ENCODE measurements at regions not wholly inside any gene's neighbourhood (a gene's known extent, or its start where the extent isn't known, plus 50 kb on each side); places are given as distances from the start of the nearest gene placed in this dataset.

DNA sequence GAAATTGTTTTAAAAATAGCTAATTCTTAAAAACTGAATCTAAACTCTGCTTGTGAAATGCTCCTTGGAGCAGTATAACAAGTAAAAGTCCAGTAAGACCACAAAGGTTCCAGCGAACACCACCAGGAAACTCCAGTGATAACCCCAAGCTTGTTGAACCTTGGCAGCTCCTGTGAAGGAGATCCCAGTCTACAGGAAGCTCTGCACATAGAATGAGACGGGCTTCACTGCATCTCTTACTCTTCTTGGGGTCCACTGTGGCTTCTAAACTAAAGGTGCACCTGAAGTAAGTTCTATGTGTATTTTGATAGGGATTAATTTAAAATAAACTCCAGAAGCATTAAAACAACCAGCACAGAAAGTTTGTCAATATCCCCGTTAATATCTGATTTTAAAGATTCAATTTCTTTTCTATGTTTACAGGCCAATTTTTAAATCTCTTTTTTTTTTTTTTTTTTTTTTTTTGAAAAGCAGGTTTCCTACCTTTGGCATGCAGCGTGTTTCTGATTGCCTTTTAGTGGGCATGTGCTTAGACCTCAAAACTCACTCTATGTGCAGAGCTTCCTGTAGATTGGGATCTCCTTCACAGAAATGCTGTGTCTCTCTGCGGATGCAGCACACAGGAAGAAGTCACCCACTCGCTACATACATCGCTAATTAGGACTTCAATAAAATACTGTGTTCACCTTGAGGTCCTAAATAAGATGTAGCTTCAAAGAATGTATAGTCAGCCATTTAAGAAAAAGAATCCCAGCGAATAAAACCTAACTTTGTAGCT is 508.5 kb downstream of the KLF12 start:
- DNase-seq (ENCODE audit: low read depth in 2 of 2) = no peak

DNA sequence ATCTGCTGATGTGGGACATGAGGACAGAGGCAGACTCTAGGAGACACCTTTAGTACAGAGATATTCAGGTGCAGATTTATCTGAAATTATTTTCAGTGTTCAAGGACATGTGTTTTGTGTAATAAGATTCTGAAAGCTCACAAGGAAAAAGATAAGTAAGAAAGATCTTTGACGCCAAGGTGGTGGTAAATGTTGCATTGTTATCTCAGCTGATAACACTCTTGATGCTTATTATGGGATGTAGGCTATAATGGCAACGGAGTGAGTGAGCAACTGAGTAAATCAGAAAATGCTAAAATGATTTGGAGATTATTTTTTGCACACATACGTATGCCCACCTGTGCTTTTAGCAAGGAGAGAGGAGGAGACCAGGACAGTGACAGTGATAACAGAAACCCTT is 510.9 kb downstream of the KLF12 start:
- DNase-seq (ENCODE audit: low read depth in 2 of 2) = no peak

DNA sequence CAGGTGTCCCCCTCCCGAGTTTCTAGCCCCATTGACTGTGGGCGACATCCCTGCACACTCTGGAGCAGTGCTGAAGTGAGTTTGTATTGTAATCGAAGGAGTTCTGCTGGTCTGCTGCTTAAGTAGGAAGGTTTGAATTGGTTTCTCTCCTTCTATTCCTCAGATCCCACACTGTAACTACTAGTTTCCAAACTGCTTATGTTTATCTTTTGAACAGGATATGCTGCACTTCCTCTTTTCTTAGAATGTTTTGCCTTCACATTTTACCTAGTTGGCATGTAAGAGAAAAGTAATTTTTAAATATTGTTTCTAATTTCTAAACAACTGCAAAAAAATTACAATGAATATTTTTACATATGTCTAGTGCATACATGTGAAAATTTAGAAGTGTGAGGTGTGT is 511.8 kb downstream of the KLF12 start:
- DNase-seq (ENCODE audit: low read depth in 2 of 2) = no peak

DNA sequence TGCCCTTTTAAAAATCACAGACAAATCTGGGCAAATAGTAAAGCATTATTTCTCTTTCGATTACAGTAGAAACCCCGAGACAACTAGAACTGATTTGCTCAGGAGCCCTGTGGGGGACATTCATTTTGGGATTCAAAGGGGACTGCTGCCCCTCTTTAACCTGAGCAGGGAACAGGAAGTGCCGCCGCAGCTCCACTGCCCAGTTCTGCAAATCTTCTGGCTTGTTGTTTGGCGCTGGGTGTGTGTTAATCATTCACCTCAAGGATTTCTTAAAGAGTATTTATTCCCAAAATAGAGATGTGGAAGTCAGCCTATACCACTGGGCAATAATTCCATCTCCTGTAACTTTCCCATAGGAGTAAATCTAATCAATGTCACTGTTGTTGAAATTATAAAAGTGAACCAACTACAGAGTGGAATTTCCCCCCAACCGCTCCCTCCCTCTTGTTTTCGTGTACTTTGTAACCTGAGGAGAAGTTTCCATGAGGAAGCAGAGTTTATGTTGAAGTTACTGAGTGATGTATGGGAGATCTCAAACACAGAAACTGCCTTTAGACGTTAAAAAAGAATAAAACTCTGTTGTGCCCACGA is 515.8 kb downstream of the KLF12 start:
- no peak for DNase-seq (ENCODE audit: low read depth in 2 of 2)

DNA sequence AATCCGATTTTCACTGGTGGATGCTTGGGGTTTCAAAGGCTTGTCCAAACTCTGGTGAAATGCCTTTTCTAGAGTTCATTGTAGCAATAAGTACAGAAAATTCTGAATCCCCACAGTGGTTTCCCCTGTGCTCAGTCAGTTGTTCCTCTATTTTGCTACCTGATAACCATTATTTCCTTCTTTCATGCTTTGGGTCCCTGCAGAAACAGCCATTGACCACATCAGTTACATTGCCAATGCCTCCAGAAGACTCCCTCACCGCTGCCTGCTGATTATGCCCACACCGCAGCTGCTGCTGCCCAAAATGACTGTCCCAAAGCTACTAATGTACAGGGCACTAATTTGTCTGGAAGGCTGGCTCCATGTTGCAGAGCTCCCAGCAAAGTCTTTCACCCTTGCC is 517.3 kb downstream of the KLF12 start:
- no peak for DNase-seq (ENCODE audit: low read depth in 2 of 2)

DNA sequence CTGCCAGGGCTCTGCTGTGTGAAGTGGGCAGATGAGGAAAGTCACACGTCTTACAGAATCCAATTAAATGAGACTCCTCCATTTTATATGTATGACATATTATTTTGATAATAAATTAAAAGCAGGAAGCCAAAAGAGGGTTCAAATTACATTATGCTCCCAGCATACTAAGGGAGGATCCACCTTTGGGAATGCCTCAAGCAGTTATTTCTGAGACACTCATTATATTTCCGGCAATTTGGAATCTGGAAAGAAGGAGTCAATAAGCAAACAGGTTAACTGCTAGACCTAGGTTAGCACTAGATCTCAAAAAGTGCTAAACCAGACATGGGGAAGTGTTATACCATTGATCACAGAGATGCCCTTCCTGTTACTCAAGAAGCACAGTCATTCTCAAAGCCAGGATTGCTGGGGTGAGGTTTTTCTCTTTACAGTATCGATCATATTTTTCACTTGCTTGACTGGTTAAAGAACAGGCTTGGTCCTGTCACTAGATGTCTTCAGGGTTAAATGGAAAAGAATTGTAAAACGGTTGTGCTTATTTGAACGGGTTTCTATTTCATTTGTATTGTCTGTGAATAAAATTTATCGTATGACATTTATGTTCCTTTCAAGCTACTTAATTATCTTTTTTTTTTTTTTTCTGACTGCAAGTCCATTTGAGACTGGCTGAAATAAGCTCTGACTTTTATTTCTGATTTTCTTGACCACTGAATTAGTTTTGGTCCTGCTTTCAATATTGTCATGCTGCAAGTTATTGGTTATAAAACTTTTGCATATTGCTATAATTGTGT is 523.2 kb downstream of the KLF12 start:
- no peak for DNase-seq (ENCODE audit: low read depth in 2 of 2)

DNA sequence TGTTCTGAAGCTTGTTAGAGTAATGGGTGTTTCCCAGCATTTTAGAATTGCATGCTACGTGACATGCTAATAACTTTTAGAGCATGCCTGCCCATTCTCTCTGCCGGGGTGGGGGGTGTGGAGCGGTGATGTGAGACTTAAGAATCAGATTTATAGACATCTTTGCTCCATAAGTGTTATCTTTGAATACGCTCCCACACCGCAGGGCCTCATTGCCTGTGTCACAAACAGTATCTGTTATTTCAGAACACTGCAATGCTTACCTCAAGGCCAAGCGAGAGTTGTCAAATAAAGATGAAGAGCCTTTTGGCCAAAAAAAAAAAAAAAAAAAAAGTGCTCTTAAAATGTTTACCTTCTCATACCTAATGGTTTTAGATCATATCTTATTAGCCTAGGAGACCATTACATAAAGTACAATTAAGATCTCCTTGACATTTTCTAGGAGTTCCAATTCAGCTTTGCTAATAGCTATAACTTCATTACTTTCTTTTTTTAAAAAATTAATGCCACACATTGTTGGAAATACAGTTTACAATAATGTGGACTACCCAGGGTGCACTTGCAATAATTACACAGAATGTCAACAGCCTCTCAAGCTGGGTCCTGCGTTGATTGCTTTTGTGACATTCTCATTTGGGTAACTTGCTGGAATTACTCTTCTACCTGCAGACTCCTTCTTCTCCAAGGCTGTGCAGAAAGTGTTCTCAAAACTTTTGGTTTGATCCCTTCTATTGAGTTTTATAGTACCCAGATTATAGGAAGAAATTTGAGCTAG is 525.3 kb downstream of the KLF12 start:
- DNase-seq (ENCODE audit: low read depth in 2 of 2) = no peak

DNA sequence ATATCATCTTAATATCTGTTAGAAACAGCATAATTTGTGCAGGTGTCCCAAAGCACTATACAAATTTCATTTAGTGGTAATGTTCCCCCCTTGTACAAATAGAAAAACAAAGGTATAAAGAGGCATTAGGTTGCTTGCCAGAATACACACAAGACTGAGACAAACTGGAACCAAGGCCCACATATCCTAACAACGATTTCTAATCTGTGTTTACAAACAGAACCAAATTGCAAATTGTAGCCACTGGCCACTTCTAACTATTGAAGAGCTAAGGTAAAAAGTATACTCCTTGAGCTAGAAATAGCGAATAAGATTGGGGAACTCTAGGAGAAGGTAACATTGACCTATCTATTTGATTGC is 526.1 kb downstream of the KLF12 start:
- no peak for DNase-seq (ENCODE audit: low read depth in 2 of 2)

DNA sequence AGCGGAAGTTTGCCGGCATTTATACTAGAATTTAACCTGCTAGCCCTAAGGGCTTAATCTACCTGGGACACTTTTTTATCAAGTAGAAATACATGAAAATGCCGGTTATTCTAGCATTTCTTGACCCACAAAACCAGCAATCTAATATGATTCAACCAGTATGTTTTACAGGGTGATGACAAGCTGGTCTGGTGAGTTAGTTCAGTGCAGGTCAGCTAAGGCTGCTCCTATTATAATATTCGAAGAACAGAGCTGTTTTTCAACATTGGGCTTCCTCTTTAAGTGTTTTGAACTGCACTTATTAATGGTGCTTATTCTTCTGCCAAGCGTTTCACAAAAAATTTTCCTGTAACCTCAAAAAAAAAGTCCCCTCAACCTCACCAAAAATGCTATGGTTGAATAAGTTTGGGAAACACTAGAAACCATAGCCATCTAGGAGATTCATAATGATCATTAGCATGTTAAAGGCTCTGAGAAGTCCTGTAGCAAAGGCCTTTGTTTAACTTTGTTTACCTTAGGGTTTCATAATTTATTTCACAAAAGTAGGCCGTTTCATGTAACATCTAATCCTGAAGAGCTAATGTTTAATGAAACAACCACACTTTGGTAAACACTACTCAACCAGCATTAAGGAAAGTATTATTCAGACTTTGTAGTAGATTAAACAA is 526.6 kb downstream of the KLF12 start:
- DNase-seq (ENCODE audit: low read depth in 2 of 2) = no peak

DNA sequence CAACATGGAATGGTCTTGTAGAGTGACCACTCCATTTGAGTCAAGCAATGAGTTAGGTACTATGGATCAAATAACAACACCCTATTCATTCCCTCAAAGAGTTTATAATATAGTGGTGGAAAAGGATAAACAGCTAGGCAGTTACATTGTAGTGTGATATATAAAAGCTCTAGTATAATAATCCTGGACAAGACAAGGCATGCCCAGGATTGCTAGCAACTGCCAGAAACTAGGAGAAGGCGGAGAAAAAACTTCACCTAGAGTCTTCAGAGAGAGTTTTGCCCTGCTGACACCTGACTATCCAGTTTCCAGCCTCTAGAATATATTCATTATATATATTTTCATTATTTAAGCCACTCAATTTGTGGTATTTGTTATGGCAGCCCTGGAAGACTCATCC is 530.6 kb downstream of the KLF12 start:
- DNase-seq (ENCODE audit: low read depth in 2 of 2) = no peak

DNA sequence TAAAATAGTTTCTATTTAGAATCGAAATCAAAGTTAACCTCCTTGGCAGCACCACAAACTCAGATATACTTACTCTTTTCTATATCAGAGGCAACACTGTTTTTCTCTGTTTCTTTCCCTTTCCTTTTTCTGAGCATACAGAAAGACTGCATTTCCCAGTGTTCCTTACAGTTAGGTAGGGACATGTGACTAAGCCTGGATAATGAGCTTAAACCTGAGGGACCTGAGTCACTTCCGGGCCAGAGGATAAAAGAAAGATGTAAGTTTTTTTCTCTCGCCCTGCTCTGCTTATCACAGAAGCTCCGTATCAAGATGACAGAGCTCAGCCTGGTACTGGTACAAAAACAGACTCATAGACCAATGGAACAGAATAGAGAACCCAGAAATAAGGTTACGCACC is 531.9 kb downstream of the KLF12 start:
- no peak for DNase-seq (ENCODE audit: low read depth in 2 of 2)

DNA sequence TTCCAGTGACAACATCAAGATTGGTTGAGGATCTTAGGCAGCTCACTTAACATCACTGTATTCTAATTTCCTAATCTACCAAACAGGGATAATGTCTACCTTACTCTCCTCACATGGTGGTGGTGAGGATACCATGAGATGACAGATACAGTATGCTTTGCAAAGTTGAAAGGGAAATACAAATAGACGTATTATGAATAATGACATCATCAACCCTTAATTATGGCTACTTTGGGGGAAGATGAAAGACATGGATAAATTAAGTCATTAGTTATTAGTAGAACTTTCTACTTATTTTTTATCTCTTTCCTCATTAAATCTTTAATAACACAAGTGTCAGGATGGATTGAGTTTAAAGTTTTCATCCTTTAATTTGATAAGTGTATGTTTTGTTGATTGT is 532.5 kb downstream of the KLF12 start:
- no peak for DNase-seq (ENCODE audit: low read depth in 2 of 2)

DNA sequence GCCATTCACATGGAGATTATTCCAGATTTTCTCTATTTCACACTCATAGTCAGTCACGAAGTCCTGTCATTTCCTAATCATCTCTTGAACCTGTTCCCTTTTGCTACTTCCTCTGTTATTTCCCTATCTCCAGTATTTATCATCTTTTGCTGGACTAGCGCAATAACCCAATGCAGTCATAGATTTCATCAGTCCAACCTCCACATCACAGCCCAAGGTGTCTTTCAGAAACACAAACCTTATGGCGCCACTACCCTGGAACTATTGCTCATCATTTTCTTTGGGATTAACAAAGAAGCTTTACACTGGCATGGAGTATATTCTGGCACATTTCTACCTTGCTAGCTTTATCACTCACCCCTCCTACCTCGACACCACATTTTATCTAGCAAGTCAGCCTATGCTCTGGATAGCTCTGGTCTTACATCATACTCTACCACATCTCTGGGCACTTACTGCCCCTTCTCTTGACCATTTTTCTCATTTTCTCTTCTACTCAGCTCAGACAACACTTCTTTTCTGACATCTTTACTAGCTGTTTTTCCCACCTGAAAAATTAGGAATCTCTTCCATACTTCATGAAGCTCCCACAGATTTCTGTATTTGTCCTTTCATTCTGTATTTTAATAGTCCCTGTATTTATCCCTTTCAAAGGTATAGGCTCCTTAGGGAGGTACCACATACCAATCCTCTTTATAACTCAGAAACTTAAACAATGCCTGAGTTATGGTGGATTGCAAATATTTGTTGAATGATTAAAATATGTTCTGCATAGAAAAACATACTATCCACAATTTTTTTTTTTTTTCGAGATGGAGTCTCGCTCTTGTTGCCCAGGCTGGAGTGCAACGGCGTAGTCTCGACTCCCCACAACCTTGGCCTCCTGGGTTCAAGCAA is 534.7 kb downstream of the KLF12 start:
- no peak for DNase-seq (ENCODE audit: low read depth in 2 of 2)

DNA sequence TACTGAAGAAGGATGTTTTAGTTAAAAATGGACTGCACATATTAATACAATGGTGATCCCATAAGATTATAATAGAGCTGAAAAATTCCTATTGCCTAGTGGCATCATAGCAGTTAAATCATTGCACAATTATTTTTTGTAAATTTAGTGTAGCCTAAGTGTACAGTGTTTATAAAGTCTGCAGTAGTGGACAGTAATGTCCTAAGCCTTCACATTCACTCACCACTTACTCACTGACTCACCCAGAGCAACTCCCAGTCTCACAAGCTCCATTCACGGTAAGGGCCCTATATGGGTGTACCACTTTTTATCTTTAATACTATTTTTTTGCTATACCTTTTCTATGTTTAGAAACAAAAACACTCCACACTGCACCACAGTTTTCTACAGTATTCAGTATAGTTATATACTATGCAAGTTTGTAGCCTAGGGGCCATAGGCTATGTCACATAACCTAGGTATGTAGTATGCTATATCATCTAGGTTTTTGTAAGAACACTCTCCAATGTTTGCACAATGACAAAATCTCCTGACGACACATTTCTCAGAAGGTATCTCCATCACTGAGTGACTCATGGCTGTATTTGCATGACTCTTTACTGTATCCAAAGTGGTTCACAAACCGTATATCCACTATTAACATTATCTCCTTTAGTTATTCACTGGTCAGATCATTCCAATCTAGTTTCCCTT is 536.0 kb downstream of the KLF12 start:
- no peak for DNase-seq (ENCODE audit: low read depth in 2 of 2)

DNA sequence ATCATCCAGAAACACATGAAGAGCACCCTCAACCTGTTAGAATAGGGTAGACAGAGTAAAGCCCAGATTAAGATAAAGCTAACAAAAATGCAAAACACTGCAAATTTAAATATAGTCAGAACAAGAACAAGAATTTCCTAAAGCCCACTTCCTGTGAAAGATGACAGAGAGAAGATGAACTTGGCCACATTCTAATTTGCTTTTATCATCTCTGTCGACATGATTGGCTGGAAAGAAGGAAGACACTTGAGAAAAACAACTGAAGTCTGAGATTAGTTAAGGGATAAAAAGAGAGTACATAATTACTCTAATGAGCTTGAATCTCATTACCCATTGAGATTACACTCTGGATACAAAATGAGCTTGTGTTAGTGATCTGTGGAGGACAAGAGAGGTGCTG is 537.6 kb downstream of the KLF5 start:
- no peak for DNase-seq (ENCODE audit: low read depth in 2 of 2)

DNA sequence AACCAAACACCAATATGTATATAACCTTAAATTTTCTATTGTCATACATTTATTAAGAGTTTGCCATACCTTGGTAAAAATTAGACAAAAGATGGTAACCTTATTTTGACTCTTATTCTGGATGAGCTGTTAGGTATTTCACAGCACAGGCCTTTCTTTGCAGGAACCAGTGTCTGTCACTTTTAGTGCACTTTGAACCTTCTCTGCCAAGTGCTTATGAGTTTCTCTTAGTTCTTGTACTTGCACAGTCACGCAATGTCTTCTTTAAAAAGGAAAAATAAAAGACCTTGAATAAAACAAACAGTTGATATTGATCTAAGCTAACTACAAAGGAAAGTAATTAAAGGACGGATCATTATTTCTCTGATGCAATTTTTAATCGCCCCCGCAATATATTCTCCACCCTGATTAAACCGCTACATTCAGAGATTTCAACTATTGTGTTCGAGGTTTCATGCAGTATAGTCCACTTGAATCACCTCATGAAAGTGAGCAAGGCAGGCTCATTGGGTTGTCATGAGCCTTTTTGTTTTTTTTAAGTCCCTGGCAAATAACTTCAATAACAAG is 534.5 kb downstream of the KLF5 start:
- DNase-seq (ENCODE audit: low read depth in 2 of 2) = no peak

DNA sequence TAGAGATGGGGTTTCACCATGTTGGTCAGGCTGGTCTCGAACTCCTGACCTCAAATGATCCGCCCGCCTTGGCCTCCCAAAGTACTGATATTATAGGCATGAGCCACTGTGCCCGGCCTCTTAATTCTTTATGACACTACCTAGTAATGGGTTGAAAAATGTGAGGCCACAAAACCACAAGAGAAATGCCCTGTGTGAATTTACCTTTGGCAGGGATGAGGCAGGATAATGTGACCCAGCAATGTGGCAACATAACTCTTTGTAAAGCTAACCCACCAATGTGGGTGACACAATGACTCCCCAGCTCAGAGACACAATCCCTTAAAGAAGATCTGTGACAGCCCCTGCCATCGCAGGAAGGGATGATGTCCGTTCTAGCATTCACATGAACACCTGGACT is 533.1 kb downstream of the KLF5 start:
- no peak for DNase-seq (ENCODE audit: low read depth in 2 of 2)

DNA sequence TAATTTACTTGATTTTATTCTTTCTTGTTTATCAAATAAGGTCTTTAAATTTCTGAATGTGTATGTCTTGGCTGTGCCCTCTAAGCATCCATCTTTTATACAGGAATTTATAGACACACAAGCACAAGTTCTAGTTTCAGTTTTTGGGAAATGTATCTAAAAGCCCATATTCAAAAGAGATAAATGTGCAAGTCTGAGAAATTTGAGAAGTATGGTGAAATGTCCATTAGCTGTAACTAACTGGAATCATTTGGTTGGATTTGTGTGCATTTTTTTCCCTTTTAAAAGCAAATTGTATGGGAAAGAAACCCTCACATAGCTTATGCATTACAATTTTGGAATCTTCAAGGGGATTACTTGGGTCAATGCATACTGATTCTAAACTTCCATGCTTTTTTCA is 532.0 kb downstream of the KLF5 start:
- DNase-seq (ENCODE audit: low read depth in 2 of 2) = no peak

DNA sequence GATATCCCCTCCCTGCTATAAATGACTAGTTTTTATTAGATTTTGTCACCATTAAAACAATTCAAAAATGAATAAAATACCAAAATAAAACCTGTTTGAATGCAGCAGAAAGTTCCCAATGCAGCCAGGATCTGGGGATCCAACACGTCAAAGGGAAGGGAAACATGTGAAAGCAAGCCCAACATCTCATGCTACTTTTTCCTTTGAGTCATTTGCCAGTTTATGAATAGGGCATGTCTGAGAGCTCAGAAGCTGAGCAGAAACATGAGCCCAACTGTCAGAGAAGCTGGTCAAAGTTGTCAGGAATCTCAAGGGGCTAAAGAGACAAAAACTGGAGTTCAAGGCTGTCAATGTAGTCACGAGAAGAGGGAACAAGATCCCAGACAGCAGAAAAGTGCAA is 526.4 kb downstream of the KLF5 start:
- no peak for DNase-seq (ENCODE audit: low read depth in 2 of 2)

DNA sequence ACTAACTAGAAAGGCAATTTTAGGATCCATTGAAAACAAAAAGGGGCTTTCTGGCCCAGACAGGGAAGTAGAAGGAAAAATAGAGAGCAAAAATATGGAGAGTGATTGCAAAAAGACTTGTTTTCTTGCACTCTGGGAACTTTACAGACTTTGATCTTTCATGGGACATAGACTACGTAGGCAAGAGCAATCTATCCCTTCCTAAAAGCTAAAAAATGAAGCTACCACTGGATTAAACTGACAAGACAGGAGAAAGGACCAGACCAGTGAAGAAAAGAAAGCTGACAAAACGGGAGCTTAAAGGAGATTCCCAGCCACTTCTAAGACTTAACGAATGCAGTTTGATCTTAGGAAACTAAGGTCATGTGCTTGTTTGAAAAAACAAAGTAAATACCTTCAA is 524.5 kb downstream of the KLF5 start:
- DNase-seq (ENCODE audit: low read depth in 2 of 2) = no peak

All from stimulated activated CD8-positive, alpha-beta memory T cell treated with anti-CD3 and anti-CD28 coated beads, Interleukin-7, amount 100 ng/mL, for 1 hour (primary cell).